ENCODE measurements at regions not wholly inside any gene's neighbourhood (a gene's known extent, or its start where the extent isn't known, plus 50 kb on each side); places are given as distances from the start of the nearest gene placed in this dataset.

DNA sequence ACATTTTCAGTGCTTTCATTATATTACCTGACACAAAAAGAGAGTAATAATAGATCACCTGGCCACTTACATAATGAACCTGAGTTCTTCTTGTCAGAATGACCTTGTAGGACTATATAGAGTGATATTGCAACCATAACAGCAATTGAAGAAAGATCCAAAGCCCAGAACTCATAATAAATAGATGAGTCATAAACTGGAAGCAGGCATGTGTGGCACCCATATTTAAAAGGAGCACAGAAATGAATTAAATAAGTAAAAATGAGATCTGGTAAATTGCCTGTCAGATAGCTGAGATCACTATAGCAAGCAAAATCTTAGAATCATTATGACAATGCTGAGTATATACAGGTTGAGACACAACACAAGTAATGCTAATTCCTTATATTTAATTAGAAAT is 331.8 kb downstream of the AASDHPPT start (continued):
- TF ChIP-seq, protein P1, sequence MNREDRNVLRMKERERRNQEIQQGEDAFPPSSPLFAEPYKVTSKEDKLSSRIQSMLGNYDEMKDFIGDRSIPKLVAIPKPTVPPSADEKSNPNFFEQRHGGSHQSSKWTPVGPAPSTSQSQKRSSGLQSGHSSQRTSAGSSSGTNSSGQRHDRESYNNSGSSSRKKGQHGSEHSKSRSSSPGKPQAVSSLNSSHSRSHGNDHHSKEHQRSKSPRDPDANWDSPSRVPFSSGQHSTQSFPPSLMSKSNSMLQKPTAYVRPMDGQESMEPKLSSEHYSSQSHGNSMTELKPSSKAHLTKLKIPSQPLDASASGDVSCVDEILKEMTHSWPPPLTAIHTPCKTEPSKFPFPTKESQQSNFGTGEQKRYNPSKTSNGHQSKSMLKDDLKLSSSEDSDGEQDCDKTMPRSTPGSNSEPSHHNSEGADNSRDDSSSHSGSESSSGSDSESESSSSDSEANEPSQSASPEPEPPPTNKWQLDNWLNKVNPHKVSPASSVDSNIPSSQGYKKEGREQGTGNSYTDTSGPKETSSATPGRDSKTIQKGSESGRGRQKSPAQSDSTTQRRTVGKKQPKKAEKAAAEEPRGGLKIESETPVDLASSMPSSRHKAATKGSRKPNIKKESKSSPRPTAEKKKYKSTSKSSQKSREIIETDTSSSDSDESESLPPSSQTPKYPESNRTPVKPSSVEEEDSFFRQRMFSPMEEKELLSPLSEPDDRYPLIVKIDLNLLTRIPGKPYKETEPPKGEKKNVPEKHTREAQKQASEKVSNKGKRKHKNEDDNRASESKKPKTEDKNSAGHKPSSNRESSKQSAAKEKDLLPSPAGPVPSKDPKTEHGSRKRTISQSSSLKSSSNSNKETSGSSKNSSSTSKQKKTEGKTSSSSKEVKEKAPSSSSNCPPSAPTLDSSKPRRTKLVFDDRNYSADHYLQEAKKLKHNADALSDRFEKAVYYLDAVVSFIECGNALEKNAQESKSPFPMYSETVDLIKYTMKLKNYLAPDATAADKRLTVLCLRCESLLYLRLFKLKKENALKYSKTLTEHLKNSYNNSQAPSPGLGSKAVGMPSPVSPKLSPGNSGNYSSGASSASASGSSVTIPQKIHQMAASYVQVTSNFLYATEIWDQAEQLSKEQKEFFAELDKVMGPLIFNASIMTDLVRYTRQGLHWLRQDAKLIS (CRISPR knock-in tag; IDR thresholded peaks at IDR 0.05), result no peak
- TF ChIP-seq CEBPZ (IDR thresholded peaks at IDR 0.05; ENCODE audit: low read length), result no peak
- no peak for TF ChIP-seq TSC22D2 (CRISPR knock-in tag; IDR thresholded peaks at IDR 0.05; ENCODE audit: borderline replicate concordance)
- no peak for TF ChIP-seq AHR (CRISPR knock-in tag; IDR thresholded peaks at IDR 0.05)
- TF ChIP-seq, protein P2, sequence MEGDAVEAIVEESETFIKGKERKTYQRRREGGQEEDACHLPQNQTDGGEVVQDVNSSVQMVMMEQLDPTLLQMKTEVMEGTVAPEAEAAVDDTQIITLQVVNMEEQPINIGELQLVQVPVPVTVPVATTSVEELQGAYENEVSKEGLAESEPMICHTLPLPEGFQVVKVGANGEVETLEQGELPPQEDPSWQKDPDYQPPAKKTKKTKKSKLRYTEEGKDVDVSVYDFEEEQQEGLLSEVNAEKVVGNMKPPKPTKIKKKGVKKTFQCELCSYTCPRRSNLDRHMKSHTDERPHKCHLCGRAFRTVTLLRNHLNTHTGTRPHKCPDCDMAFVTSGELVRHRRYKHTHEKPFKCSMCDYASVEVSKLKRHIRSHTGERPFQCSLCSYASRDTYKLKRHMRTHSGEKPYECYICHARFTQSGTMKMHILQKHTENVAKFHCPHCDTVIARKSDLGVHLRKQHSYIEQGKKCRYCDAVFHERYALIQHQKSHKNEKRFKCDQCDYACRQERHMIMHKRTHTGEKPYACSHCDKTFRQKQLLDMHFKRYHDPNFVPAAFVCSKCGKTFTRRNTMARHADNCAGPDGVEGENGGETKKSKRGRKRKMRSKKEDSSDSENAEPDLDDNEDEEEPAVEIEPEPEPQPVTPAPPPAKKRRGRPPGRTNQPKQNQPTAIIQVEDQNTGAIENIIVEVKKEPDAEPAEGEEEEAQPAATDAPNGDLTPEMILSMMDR (CRISPR knock-in tag; IDR thresholded peaks at IDR 0.05), result no peak
- TF ChIP-seq ZHX1 (CRISPR knock-in tag; IDR thresholded peaks at IDR 0.05; ENCODE audit: low read depth), result no peak
- TF ChIP-seq KLF9 (CRISPR knock-in tag; IDR thresholded peaks at IDR 0.05; ENCODE audit: low read depth), result no peak
- no peak for TF ChIP-seq DRAP1 (CRISPR knock-in tag; IDR thresholded peaks at IDR 0.05)
- TF ChIP-seq ZNF772 (CRISPR knock-in tag; IDR thresholded peaks at IDR 0.05), result no peak
- no peak for TF ChIP-seq ZKSCAN1 (IDR thresholded peaks at IDR 0.05; ENCODE audit: low read length)
- no peak for TF ChIP-seq GMEB1 (CRISPR knock-in tag; IDR thresholded peaks at IDR 0.05; ENCODE audit: borderline replicate concordance)
- TF ChIP-seq NR1H2 (CRISPR knock-in tag; IDR thresholded peaks at IDR 0.05; ENCODE audit: borderline replicate concordance, low read depth), result no peak
- TF ChIP-seq, protein P3, sequence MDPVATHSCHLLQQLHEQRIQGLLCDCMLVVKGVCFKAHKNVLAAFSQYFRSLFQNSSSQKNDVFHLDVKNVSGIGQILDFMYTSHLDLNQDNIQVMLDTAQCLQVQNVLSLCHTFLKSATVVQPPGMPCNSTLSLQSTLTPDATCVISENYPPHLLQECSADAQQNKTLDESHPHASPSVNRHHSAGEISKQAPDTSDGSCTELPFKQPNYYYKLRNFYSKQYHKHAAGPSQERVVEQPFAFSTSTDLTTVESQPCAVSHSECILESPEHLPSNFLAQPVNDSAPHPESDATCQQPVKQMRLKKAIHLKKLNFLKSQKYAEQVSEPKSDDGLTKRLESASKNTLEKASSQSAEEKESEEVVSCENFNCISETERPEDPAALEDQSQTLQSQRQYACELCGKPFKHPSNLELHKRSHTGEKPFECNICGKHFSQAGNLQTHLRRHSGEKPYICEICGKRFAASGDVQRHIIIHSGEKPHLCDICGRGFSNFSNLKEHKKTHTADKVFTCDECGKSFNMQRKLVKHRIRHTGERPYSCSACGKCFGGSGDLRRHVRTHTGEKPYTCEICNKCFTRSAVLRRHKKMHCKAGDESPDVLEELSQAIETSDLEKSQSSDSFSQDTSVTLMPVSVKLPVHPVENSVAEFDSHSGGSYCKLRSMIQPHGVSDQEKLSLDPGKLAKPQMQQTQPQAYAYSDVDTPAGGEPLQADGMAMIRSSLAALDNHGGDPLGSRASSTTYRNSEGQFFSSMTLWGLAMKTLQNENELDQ (CRISPR knock-in tag; IDR thresholded peaks at IDR 0.05; ENCODE audit: borderline replicate concordance), result no peak
